Osteocyte (in vitro differentiated cells): ENCODE measurements at regions not wholly inside any gene's neighbourhood (a gene's known extent, or its start where the extent isn't known, plus 50 kb on each side); places are given as distances from the start of the nearest gene placed in this dataset.

Source experiments
- DNase-seq: peaks from one replicate; pipeline ENCODE4 v3.0.0; 2021; ENCODE audit warnings: mixed read lengths; ENCODE audit not compliant: unreplicated experiment; ENCODE audit errors: extremely low spot score
- H3K27ac Mint-ChIP-seq: one replicate; pipeline ENCODE4 v1.8.0; 2021; ENCODE audit warnings: mild to moderate bottlenecking, mixed read lengths; ENCODE audit not compliant: unreplicated experiment
- H3K27me3 Mint-ChIP-seq: one replicate; pipeline ENCODE4 v1.8.0; 2021; ENCODE audit warnings: mixed read lengths; ENCODE audit not compliant: unreplicated experiment
- H3K36me3 Mint-ChIP-seq: one replicate; pipeline ENCODE4 v1.8.0; 2021; ENCODE audit warnings: mixed read lengths; ENCODE audit not compliant: unreplicated experiment
- H3K4me1 Mint-ChIP-seq: one replicate; pipeline ENCODE4 v1.8.0; 2021; ENCODE audit warnings: mixed read lengths; ENCODE audit not compliant: unreplicated experiment
- H3K4me3 Mint-ChIP-seq: one replicate; pipeline ENCODE4 v1.8.0; 2021; ENCODE audit warnings: mild to moderate bottlenecking, moderate library complexity, mixed read lengths; ENCODE audit not compliant: unreplicated experiment
- H3K9me3 Mint-ChIP-seq: one replicate; pipeline ENCODE4 v1.8.0; 2021; ENCODE audit warnings: mixed read lengths; ENCODE audit not compliant: unreplicated experiment
- TF ChIP-seq, protein P1 (sequence below): fragments of 200-600 bp; sonication (generic); IDR thresholded peaks from 2 replicates; pipeline ENCODE4 v1.5.0; 2021; ENCODE audit warnings: antibody characterized with exemption, mild to moderate bottlenecking, moderate library complexity

DNA sequence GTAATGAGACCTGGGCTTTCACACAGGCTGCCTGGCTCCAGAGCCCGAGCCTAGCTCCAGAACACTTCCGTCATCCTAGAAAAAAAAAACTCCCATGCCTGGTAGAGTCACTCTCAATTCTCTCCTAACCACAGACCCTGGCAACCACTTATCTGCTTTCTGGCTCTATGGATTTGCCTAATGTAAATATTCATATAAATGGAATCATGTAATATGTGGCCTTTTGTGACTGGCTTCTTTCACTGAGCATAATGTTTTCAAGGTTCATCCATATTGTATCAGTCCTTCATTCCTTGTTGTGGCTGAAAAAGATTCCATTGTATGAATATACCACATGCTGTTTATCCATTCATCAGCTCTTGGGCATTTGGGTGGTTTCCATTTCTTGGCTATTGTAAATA lies 167.7 kb upstream of the MKLN1 start:
- TF ChIP-seq, protein P1, sequence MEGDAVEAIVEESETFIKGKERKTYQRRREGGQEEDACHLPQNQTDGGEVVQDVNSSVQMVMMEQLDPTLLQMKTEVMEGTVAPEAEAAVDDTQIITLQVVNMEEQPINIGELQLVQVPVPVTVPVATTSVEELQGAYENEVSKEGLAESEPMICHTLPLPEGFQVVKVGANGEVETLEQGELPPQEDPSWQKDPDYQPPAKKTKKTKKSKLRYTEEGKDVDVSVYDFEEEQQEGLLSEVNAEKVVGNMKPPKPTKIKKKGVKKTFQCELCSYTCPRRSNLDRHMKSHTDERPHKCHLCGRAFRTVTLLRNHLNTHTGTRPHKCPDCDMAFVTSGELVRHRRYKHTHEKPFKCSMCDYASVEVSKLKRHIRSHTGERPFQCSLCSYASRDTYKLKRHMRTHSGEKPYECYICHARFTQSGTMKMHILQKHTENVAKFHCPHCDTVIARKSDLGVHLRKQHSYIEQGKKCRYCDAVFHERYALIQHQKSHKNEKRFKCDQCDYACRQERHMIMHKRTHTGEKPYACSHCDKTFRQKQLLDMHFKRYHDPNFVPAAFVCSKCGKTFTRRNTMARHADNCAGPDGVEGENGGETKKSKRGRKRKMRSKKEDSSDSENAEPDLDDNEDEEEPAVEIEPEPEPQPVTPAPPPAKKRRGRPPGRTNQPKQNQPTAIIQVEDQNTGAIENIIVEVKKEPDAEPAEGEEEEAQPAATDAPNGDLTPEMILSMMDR: no peak
- no peak for DNase-seq
- H3K27me3 Mint-ChIP-seq: peaks cover 3% of the 10 kb centered on the region
- no peaks in the 10 kb centered on the region for H3K36me3 Mint-ChIP-seq
- H3K9me3 Mint-ChIP-seq: no peaks in the 10 kb centered on the region
- no peak overlapping the region for H3K4me3 Mint-ChIP-seq
- H3K27ac Mint-ChIP-seq: no peak overlapping the region
- H3K4me1 Mint-ChIP-seq: peaks cover 14% of the 10 kb centered on the region

DNA sequence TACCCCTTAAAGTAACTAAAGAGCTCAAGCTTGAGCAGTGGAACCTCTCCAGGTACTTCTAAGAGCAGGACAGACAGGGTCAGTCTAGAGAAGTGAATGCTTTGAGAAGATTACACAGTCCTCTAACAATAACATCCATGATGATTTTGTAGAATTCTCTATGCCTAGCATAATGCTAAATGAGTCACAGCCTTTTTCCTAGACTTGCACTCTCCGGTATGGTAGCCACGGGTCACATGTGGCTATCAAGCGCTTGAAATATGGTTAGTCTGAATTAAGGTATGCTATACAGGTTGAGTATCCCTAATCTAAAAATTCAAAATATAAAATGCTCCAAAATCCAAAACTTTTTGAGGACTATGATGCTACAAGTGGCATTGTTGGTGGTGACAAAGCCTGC lies 166.6 kb upstream of the MKLN1 start:
- no peak overlapping the region for H3K27ac Mint-ChIP-seq
- no peaks in the 10 kb centered on the region for H3K9me3 Mint-ChIP-seq
- peaks cover 16% of the 10 kb centered on the region for H3K4me1 Mint-ChIP-seq
- no peak for DNase-seq
- TF ChIP-seq, protein P1: no peak
- no peak overlapping the region for H3K4me3 Mint-ChIP-seq
- peaks cover 3% of the 10 kb centered on the region for H3K27me3 Mint-ChIP-seq
- no peaks in the 10 kb centered on the region for H3K36me3 Mint-ChIP-seq

DNA sequence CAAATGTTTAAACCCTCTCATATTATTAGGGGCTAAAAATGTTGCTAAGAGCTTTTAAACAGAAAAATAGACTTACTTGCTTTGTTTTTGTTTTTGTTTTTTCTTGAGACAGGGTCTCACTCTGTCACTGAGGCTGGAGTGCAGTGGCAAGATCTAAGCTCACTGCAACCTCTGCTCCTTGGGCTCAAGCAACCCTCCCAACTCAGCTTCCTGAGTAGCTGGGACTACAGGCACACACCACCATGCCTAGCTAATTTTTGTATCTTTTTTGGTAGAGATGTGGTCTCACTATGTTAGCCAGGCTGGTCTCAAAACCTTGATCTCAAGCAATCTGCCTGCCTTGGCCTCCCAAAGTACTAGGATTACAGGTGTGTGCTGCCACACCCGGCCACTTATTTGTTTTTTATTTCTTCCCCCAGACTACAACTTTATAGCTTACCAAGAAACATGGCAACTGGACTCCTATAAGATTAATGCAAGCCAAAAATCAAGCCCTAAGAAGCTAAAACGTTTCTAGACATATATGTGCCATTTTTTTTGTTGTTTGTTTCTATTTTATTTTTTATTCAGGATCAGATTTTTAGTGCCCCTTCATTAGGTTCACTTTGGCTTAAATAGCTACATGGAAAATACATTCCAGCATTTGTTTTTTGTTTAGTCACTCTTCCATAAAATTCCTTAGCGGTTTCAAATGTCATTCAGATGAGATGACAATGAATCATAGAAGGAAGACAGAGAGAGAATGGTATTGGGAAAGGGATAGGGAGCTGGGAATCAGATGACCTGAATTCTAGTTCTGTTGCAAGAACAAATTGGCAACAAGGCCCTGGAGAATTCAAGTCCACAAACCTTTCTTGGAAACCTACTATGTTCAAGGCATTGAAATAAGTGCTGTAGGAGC lies 163.4 kb upstream of the MKLN1 start:
- TF ChIP-seq, protein P1: no peak
- H3K27ac Mint-ChIP-seq: peak overlapping the region; percentile 32
- H3K4me1 Mint-ChIP-seq: peaks cover 14% of the 10 kb centered on the region
- DNase-seq: no peak
- no peaks in the 10 kb centered on the region for H3K27me3 Mint-ChIP-seq
- no peak overlapping the region for H3K4me3 Mint-ChIP-seq
- H3K36me3 Mint-ChIP-seq: no peaks in the 10 kb centered on the region
- H3K9me3 Mint-ChIP-seq: no peaks in the 10 kb centered on the region

DNA sequence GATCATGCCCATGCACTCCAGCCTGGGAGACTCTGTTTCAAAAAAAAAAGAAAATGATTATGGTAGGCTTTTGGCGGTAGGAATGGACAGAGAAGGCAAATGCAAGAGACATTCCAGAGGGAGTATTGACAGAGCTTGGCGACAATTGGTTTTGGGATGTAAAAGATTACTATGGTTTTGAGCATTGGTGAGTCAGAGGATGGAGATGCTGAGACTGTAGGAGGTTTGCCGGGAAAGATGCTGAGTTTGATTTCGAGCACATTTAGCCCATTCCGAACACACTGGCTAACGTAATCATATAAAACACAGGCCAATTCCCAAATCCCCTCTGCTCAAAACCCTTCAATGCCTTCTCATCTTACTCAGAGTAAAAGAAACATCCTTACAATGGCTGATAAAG lies 161.6 kb upstream of the MKLN1 start:
- H3K4me1 Mint-ChIP-seq: peaks cover 14% of the 10 kb centered on the region
- TF ChIP-seq, protein P1: no peak
- no peak for DNase-seq
- H3K27me3 Mint-ChIP-seq: no peaks in the 10 kb centered on the region
- no peak overlapping the region for H3K4me3 Mint-ChIP-seq
- no peak overlapping the region for H3K27ac Mint-ChIP-seq
- no peaks in the 10 kb centered on the region for H3K36me3 Mint-ChIP-seq
- no peaks in the 10 kb centered on the region for H3K9me3 Mint-ChIP-seq

DNA sequence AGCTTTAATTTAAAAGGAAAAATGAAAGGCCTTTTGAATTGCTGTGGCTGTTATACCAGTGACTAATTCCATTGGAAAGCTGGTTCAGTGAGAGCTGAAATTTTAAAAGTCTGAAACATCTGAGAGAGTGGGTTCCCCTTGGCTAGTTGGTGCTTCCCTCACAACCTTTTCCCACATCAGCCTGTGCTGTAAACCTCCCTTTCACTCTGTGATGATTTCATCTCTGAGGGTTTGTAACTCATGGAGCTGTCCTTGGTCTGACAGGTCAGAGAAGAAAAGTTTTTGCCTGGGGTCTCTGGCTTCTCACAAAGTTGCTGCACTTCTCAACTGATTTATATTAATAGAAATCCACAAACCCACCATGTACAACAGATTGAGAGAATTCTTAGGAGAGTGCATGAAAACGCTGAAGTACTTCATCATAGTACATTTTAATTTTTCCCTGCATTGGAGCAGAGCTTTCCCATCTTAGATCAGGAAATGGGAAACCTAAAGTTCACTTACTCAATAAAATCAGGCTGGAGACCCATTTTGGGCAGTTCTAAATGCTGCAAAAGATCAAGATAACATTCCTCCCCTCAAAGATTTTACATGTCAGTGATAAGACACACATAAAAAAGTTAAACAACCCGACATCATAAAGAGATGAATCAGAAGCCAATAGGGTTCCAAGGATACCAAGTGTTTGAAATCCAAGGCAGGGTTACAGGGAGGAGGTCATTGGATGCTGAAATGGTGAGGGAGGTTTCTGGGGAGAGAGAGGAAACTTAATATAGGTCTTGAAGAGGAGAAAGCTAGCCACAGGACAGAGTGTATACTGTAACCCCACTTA lies 157.0 kb upstream of the MKLN1 start:
- Mint-ChIP-seq H3K27ac (no peak overlapping the region), H3K4me1 (peaks cover 10% of the 10 kb centered on the region), H3K27me3 (no peaks in the 10 kb centered on the region), H3K36me3 (no peaks in the 10 kb centered on the region), H3K4me3 (no peak overlapping the region), H3K9me3 (no peaks in the 10 kb centered on the region)
- TF ChIP-seq, protein P1: no peak
- no peak for DNase-seq
